Amniotic epithelial cell (primary cell): ENCODE measurements at regions not wholly inside any gene's neighbourhood (a gene's known extent, or its start where the extent isn't known, plus 50 kb on each side); places are given as distances from the start of the nearest gene placed in this dataset.
"Not testable (repeated sequence)": the region's sequence is repeated elsewhere in the genome, so short reads cannot be mapped to it uniquely, and the experiment has no call there.

ENCODE experiments used
- DNase-seq: peaks from one replicate; pipeline ENCODE4 v3.0.0-alpha.2; 2010; ENCODE audit warnings: low read depth

GRCh38 chr7:84879570-84880325 lies 307.1 kb downstream of the SEMA3D start:
- DNase-seq: no peak

GRCh38 chr7:84877943-84878570 lies 308.8 kb downstream of the SEMA3D start:
- no peak for DNase-seq

GRCh38 chr7:84876061-84876821 lies 310.6 kb downstream of the SEMA3D start:
- no peak for DNase-seq

GRCh38 chr7:84865560-84865959 lies 321.3 kb downstream of the SEMA3D start:
- no peak for DNase-seq

- DNase-seq: no peak
These were observed 329.5 kb downstream of the SEMA3D start for GRCh38 chr7:84857336-84857735.

GRCh38 chr7:84855758-84856157 lies 331.1 kb downstream of the SEMA3D start:
- DNase-seq: no peak

GRCh38 chr7:84848974-84849372 lies 337.9 kb downstream of the SEMA3D start:
- DNase-seq: not testable (repeated sequence)

- peak; percentile 2 for DNase-seq
These were observed 338.5 kb downstream of the SEMA3D start for GRCh38 chr7:84848219-84848973.

- DNase-seq: peak; percentile 8
These were observed 339.1 kb downstream of the SEMA3D start for GRCh38 chr7:84847790-84848189.

- no peak for DNase-seq
These were observed 339.8 kb downstream of the SEMA3D start for GRCh38 chr7:84847038-84847437.

- no peak for DNase-seq
These were observed 340.9 kb downstream of the SEMA3D start for GRCh38 chr7:84845971-84846370.

GRCh38 chr7:84844771-84845170 lies 342.1 kb downstream of the SEMA3D start:
- DNase-seq: no peak

GRCh38 chr7:84841809-84842208 lies 345.0 kb downstream of the SEMA3D start:
- DNase-seq: peak; percentile 88

GRCh38 chr7:84838857-84839256 lies 348.0 kb downstream of the SEMA3D start:
- DNase-seq: no peak

- DNase-seq: peak; percentile 81
These were observed 349.5 kb downstream of the SEMA3D start for GRCh38 chr7:84837405-84837804.

GRCh38 chr7:84829719-84830118 lies 357.1 kb downstream of the SEMA3D start:
- peak; percentile 26 for DNase-seq

- DNase-seq: no peak
These were observed 362.7 kb downstream of the SEMA3D start for GRCh38 chr7:84824057-84824651.

- DNase-seq: no peak
These were observed 363.3 kb downstream of the SEMA3D start for GRCh38 chr7:84823530-84823929.

GRCh38 chr7:84822941-84823510 lies 363.8 kb downstream of the SEMA3D start:
- DNase-seq: no peak

- DNase-seq: no peak
These were observed 365.0 kb downstream of the SEMA3D start for GRCh38 chr7:84821671-84822534.
